ENCODE measurements at regions not wholly inside any gene's neighbourhood (a gene's known extent, or its start where the extent isn't known, plus 50 kb on each side); places are given as distances from the start of the nearest gene placed in this dataset.

- TF ChIP-seq GATA2 (IDR thresholded peaks at IDR 0.05; ENCODE audit: low read depth, low read length) = no peak
- no peak for TF ChIP-seq GATA3 (IDR thresholded peaks at IDR 0.05; ENCODE audit: low read depth, low read length)
These were observed 1899.8 kb downstream of the PCDH9 start for GRCh38 chr13:65330287-65330686.
